Transverse colon (tissue), 4 donors: ENCODE measurements at regions not wholly inside any gene's neighbourhood (a gene's known extent, or its start where the extent isn't known, plus 50 kb on each side); places are given as distances from the start of the nearest gene placed in this dataset.
A peak's percentile ranks its signal among the peaks of the same experiment; 100 is the strongest.

Experiments used
- DNase-seq: peaks from one replicate; pipeline ENCODE4 v3.0.0-alpha.2; 2019
- H3K27ac ChIP-seq, 4 donors: fragments of 200-600 bp; sonication (generic); 2 replicates each; pipeline ENCODE4 v1.5.1; 2016 to 2018; ENCODE audit warnings: inconsistent platforms in 4 of 4
- H3K27me3 ChIP-seq: fragments of 200-600 bp; sonication (generic); 2 replicates; pipeline ENCODE4 v1.5.1; 2017; ENCODE audit warnings: inconsistent platforms
- H3K36me3 ChIP-seq, 4 donors: fragments of 200-600 bp; sonication (generic); 2 replicates each; pipeline ENCODE4 v1.5.1; 2017 to 2019; ENCODE audit warnings: inconsistent platforms in 4 of 4
- H3K4me1 ChIP-seq, 4 donors: fragments of 200-600 bp; sonication (generic); 2 replicates each; pipeline ENCODE4 v1.5.1; 2017 to 2020; ENCODE audit warnings: inconsistent platforms in 4 of 4
- H3K4me3 ChIP-seq, 4 donors: fragments of 200-600 bp; sonication (generic); 1 replicate in 1 of 4; 2 replicates in 3 of 4; pipeline versions ENCODE4 v1.5.1 to v1.6.1; 2017 to 2019; ENCODE audit warnings: inconsistent platforms in 4 of 4
- H3K9me3 ChIP-seq, 2 donors: fragments of 200-600 bp; sonication (generic); 2 replicates each; pipeline ENCODE4 v1.5.1; 2017 to 2019; ENCODE audit warnings: inconsistent platforms in 2 of 2
- CTCF ChIP-seq, 5 experiments: fragments of 200-600 bp in 3 of 5; fragments of 450-650 bp in 2 of 5; sonication (generic) in 3 of 5; IDR thresholded peaks; 1 replicate in 2 of 5; 2 replicates in 3 of 5; pipeline ENCODE4 v1.5.1; 2016 to 2017; ENCODE audit warnings: antibody characterized with exemption in 5 of 5, inconsistent platforms in 3 of 5, mild to moderate bottlenecking in 2 of 5, moderate library complexity in 1 of 5
- EP300 ChIP-seq: sonication (generic); formaldehyde crosslinking; IDR thresholded peaks from one replicate; pipeline ENCODE4 v1.6.1; 2017; ENCODE audit warnings: antibody characterized with exemption, low read depth
- POLR2A ChIP-seq: fragments of 450-650 bp; IDR thresholded peaks from one replicate; pipeline ENCODE4 v1.6.1; 2016; ENCODE audit warnings: antibody characterized with exemption, mild to moderate bottlenecking, moderate library complexity
- POLR2AphosphoS5 ChIP-seq, 3 donors: sonication (generic); formaldehyde crosslinking; IDR thresholded peaks; one replicate each; pipeline ENCODE4 v1.6.1; 2016; ENCODE audit warnings: antibody characterized with exemption in 3 of 3
- WGBS, 2 donors: methylation state at CpG; one replicate each; pipeline ENCODE4 v1.1.5; 2018; ENCODE audit warnings: low coverage in 1 of 2; 5-methylcytosine and 5-hydroxymethylcytosine counted together
- in situ Hi-C, 4 donors: fragments of 200-750 bp; cut with MboI; loops; one replicate each; pipeline versions ENCODE4 v1.15.0 to v1.15.1; 2017; ENCODE audit warnings: low sequenced_read_pairs in 3 of 4, low pct_ligation_motif_present in 1 of 4, low pct_unique_long_range_greater_than_20kb in 1 of 4
- intact Hi-C: fragments of 100-400 bp; cut with DNase I; formaldehyde crosslinking; loops from one replicate; pipeline ENCODE4 v1.15.1; 2023; ENCODE audit warnings: low total_unique reads

GRCh38 chr22:27111796-27112672 lies 454.6 kb downstream of the MIAT start:
- H3K27me3 ChIP-seq, result no peaks in the 10 kb centered on the region
- DNase-seq, result no peak
- H3K9me3 ChIP-seq, result no peaks in the 10 kb centered on the region
- H3K4me3 ChIP-seq, result no peak overlapping the region
- TF ChIP-seq CTCF (IDR thresholded peaks at IDR 0.05), result no peak
- no peak for TF ChIP-seq EP300
- no peak for TF ChIP-seq POLR2AphosphoS5 (IDR thresholded peaks at IDR 0.05)
- TF ChIP-seq POLR2A, result no peak
- peak overlapping the region in 3 of 4 donors; percentile 38 to 77 (median 74) for H3K27ac ChIP-seq
- 32 to 67% methylated on average over 3 to 7 of the region's 7 CpGs for WGBS, 2 donors
- in situ Hi-C loops (loop anchor here in 1 of 4 donors (25.0 kb wide), 1 partner anchor 100 kb away; no protein-coding TSS in a partner anchor), intact Hi-C loops (no loop called here)
- peaks cover 2 to 17% (median 7%) of the 10 kb centered on the region in 4 donors for H3K4me1 ChIP-seq
- H3K36me3 ChIP-seq, result no peaks in the 10 kb centered on the region

GRCh38 chr22:27113211-27113635 lies 455.8 kb downstream of the MIAT start:
- peak overlapping the region in 3 of 4 donors; percentile 38 to 77 (median 74) for H3K27ac ChIP-seq
- TF ChIP-seq POLR2A, result no peak
- TF ChIP-seq POLR2AphosphoS5 (IDR thresholded peaks at IDR 0.05), result peak; percentile 62 to 69 (median 62)
- no peaks in the 10 kb centered on the region for H3K27me3 ChIP-seq
- DNase-seq, result peak; percentile 59
- no peak overlapping the region for H3K4me3 ChIP-seq
- H3K4me1 ChIP-seq, result peaks cover 0 to 7% (median 5%) of the 10 kb centered on the region in 4 donors
- no peaks in the 10 kb centered on the region for H3K9me3 ChIP-seq
- WGBS, 2 donors, result 42 to 80% methylated on average over 1 to 4 of the region's 4 CpGs
- in situ Hi-C loops, result loop anchor here in 1 of 4 donors (25.0 kb wide), 1 partner anchor 99 kb away; no protein-coding TSS in a partner anchor
- intact Hi-C loops, result no loop called here
- no peaks in the 10 kb centered on the region for H3K36me3 ChIP-seq

GRCh38 chr22:27113641-27114040 lies 456.3 kb downstream of the MIAT start:
- intact Hi-C loops, result no loop called here
- in situ Hi-C loops, result loop anchor here in 1 of 4 donors (25.0 kb wide), 1 partner anchor 99 kb away; no protein-coding TSS in a partner anchor
- peak overlapping the region in 2 of 4 donors; percentile 38 to 74 for H3K27ac ChIP-seq

GRCh38 chr22:27114186-27114585 lies 456.8 kb downstream of the MIAT start:
- Histone ChIP-seq H3K4me1 (peaks cover 0 to 4% (median 2%) of the 10 kb centered on the region in 4 donors), H3K27ac (no peak overlapping the region), H3K27me3 (no peaks in the 10 kb centered on the region), H3K36me3 (no peaks in the 10 kb centered on the region), H3K9me3 (no peaks in the 10 kb centered on the region), H3K4me3 (no peak overlapping the region)
- intact Hi-C loops, result no loop called here
- WGBS, 2 donors, result 83 to 92% methylated on average over 1 to 9 of the region's 9 CpGs
- DNase-seq, result no peak
- in situ Hi-C loops, result loop anchor here in 1 of 4 donors (25.0 kb wide), 1 partner anchor 98 kb away; no protein-coding TSS in a partner anchor
- TF ChIP-seq POLR2AphosphoS5 (IDR thresholded peaks at IDR 0.05) (no peak), POLR2A (no peak), CTCF (IDR thresholded peaks at IDR 0.05) (no peak), EP300 (no peak)

More at GRCh38 chr22:27113641-27114040, 456.3 kb downstream of the MIAT start:
- peaks cover 0 to 6% (median 3%) of the 10 kb centered on the region in 4 donors for H3K4me1 ChIP-seq
- no peak overlapping the region for H3K4me3 ChIP-seq
- TF ChIP-seq CTCF (IDR thresholded peaks at IDR 0.05), result no peak
- TF ChIP-seq POLR2A, result no peak
- no peak for TF ChIP-seq POLR2AphosphoS5 (IDR thresholded peaks at IDR 0.05)
- TF ChIP-seq EP300, result no peak
- no peaks in the 10 kb centered on the region for H3K9me3 ChIP-seq
- no peaks in the 10 kb centered on the region for H3K36me3 ChIP-seq
- DNase-seq, result no peak
- H3K27me3 ChIP-seq, result no peaks in the 10 kb centered on the region
